ENCODE measurements at regions not wholly inside any gene's neighbourhood (a gene's known extent, or its start where the extent isn't known, plus 50 kb on each side); places are given as distances from the start of the nearest gene placed in this dataset.
A peak's percentile ranks its signal among the peaks of the same experiment; 100 is the strongest.
"Not testable (repeated sequence)": the region's sequence is repeated elsewhere in the genome, so short reads cannot be mapped to it uniquely, and the experiment has no call there.

DNA sequence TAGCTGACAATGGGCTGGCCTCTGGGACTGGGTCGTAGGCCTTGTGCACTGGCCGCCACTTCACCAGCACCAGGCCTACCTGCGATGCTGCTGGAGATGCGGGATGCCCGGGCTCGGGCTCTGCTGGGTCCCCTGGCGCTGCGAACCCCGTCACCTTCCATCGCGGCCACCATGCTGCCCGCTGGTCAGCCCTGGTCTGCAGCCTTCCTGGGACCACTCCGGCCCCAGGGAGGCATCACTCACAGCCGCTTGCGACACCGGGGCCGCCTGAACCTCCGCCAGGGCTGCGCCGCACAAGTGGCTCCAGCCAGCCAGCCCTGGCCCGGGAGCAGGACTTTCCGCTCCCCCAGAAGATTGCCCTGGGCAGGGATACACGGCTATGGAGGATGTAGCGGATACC is 78.1 kb upstream of the ZNF337 start:
- DNase-seq = not testable (repeated sequence)

- DNase-seq = not testable (repeated sequence)
Observed at GRCh38 chr20:25774203-25774602, 77.5 kb upstream of the ZNF337 start.

DNA sequence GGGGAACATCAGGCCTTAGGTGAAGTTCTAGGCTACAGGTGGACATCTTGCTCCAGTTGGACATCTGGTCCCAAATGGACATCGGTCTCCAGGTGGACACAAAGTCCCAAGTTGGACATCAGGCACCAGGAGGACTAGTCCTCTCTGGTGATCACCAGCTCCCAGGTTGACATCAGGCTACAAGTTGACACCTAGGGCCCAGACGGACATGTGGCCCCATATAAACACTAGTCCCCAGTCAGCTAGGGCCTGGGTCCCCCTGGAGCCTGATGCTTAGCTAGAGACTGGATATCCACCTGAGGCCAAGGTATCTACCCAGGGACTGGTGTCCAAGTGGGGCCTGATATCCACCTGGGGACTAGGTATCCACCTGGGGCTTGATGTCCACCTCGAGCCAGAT is 75.8 kb upstream of the ZNF337 start:
- DNase-seq = not testable (repeated sequence)

DNA sequence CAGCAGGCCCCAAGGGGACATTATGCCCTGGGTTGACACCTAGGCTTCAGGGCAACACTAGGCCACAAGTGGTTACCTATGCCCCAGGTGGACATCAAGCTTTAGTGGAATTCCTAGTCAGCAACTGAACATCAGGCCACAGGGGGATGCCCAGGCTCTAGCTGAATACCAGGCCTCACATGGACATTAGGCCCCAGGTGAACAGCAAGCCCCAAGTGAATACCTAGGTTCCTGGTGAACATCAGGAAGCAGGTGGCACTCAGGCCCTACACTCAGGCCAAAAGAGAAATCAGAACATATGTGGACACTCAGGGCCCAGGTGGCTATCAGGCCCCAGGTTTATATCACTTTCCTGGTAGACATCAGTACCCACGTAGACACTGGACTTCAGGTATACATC is 75.2 kb upstream of the ZNF337 start:
- not testable (repeated sequence) for DNase-seq

GRCh38 chr20:25761596-25761995 is 64.9 kb upstream of the ZNF337 start:
- no peak for DNase-seq

GRCh38 chr20:25761046-25761445 is 64.4 kb upstream of the ZNF337 start:
- not testable (repeated sequence) for DNase-seq

DNA sequence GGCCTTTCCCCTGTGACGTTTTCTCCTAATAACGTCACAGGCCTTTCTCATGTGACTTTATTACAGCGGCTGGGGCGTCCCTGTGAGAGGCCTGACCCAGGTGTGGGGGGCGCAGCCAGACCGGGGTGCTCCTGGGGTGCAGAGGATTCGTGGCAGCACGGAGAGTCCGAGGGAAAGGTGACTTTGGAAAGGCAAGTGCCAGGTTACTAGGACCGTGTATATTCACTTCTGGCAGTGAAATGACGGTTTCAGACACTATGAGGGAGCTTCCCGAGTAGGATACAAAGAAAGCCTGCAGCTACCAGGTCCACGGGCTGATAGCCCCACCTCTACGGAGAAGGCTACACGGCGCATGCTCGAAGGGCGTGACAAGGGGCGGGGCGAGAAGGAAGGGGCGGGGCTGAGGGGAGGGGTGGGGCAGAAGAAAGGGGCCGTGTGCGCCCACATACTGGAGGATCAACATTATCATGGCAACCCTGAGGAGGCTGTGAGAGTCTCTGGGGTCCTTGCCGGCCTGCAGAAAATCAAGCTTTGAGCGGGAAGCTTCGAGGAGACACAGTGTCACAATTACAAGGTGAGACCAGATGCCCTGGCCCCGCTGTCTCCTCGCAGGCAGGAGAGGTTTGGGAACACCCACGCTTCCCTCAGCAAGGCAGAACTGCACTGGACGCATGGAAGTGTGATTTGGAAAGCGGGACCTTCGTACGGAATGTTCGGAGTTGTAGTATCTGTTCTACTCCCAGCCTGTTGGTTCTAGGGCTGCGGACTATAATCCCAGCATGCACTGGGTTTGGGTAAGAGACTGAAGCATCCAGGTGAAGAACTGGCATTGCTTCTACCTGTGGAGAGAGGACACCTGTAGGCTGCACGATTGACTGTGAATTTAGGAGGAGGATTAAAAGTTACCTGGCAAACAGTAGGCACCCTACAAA is 54.4 kb upstream of the ZNF337 start:
- DNase-seq = peak; percentile 50 to 73

GRCh38 chr20:25750220-25750764 is 53.6 kb upstream of the ZNF337 start:
- DNase-seq = no peak

DNA sequence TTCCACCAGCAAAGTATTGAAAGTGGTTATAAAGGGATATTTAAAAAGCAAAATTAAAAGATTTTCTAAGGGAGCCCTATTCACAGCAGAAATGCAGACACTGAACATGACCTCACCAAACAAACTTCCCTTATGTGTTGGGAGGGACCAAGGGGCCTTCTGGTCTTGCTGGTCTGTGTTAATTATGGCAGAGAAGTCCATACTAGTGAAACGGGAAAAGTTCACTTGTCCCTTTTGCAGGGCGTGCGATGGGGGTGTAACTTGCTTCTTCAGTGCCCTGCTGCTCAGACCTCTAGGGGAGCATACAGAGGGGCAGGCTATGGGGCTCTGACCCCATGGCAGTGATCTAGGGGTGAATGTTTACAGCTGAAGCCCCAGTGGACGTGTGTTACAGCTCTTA is 53.0 kb upstream of the ZNF337 start:
- no peak for DNase-seq

All from CD4-positive, alpha-beta T cell treated with Interleukin-1 beta for 1 hour (primary cell).